NCI-H1092 (cell line): ENCODE measurements at regions not wholly inside any gene's neighbourhood (a gene's known extent, or its start where the extent isn't known, plus 50 kb on each side); places are given as distances from the start of the nearest gene placed in this dataset.

Experiments
- DNase-seq: peaks from one replicate; lab custom pipeline; 2025; lab: John Stamatoyannopoulos, UW

DNA sequence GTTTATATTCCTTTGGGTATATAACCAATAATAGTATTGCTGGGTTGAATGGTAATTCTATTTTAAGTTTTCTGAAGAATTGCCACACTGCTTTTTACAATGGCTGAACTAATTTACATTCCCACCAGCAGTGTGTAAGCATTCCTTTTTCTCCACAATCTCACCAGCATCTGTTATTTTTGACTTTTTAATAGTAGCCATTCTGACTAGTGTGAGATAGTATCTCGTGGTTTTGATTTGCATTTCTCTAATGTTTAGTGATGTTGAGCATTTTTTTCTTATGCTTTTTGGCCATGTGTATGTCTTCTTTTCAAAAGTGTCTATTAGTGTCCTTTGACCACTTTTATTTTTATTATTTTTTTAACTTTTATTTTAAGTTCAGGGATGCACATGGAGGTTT lies 275.3 kb downstream of the METTL15 start:
- DNase-seq, result no peak
